ENCODE measurements at regions not wholly inside any gene's neighbourhood (a gene's known extent, or its start where the extent isn't known, plus 50 kb on each side); places are given as distances from the start of the nearest gene placed in this dataset.
A peak's percentile ranks its signal among the peaks of the same experiment; 100 is the strongest.

- no peak overlapping the region for H3K4me3 Mint-ChIP-seq
- no peaks in the 10 kb centered on the region for H3K27me3 Mint-ChIP-seq (ENCODE audit: low read depth)
- H3K27ac Mint-ChIP-seq = no peak overlapping the region
- no peak for ATAC-seq (replicated peaks in 1 of 2)
- no peak for DNase-seq
- H3K36me3 Mint-ChIP-seq (ENCODE audit: insufficient read depth in 2 of 2) = peaks cover 4 to 6% of the 10 kb centered on the region in 2 donors
- H3K4me1 Mint-ChIP-seq (ENCODE audit: low read depth) = no peaks in the 10 kb centered on the region
- H3K9me3 Mint-ChIP-seq = peaks cover 5 to 7% of the 10 kb centered on the region in 2 donors
Observed at GRCh38 chr12:127178463-127178862, 1088.5 kb upstream of the TMEM132C start.

- Mint-ChIP-seq H3K27me3 (ENCODE audit: low read depth) (no peaks in the 10 kb centered on the region), H3K4me3 (no peak overlapping the region), H3K4me1 (ENCODE audit: low read depth) (no peaks in the 10 kb centered on the region), H3K27ac (no peak overlapping the region), H3K9me3 (peaks cover 5 to 7% of the 10 kb centered on the region in 2 donors), H3K36me3 (ENCODE audit: insufficient read depth in 2 of 2) (peaks cover 4 to 6% of the 10 kb centered on the region in 2 donors)
- no peak for ATAC-seq (replicated peaks in 1 of 2)
- no peak for DNase-seq
Observed at GRCh38 chr12:127179176-127179575, 1087.8 kb upstream of the TMEM132C start.

DNA sequence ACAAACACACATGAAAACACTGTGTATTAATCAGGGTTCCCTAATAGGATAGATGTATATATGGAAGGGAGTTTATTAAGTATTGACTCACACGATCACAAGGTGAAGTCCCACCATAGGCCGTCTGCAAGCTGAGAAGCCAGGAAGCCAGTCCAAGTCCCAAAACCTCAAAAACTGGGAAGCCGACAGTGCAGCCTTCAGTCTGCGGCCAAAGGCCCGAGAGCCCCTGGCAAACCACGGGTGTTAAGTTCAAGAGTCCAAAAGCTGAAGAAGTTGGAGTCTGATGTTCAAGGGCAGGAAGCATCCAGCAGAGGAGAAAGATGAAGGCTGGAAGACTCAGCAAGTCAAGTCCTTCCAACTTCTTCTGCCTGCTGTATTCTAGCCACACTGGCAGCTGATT is 1085.0 kb upstream of the TMEM132C start:
- Mint-ChIP-seq H3K4me1 (ENCODE audit: low read depth) (no peaks in the 10 kb centered on the region), H3K27ac (no peak overlapping the region), H3K27me3 (ENCODE audit: low read depth) (no peaks in the 10 kb centered on the region), H3K4me3 (no peak overlapping the region), H3K36me3 (ENCODE audit: insufficient read depth in 2 of 2) (peaks cover 3 to 6% of the 10 kb centered on the region in 2 donors), H3K9me3 (peaks cover 5% of the 10 kb centered on the region in 2 donors)
- ATAC-seq (replicated peaks in 1 of 2) = no peak
- DNase-seq = no peak

DNA sequence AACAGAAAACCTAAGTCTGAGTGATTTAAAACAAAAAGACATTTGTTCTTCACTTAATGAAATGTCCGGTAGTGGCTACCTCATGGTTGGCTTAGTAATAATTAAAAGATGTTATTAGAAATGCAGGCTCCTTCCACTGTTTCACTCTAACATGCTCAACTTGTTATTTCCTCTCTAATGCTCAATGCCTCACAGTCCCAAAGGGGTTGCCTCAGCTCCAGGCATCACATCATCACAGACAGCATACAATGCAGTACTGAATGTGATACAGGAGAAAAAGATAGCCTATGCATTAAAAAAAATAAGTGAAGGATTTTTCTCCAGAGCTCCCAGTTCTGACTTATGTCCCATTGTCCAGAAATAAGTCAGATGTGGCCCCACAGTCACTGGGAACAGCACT is 1077.0 kb upstream of the TMEM132C start:
- H3K4me3 Mint-ChIP-seq = no peak overlapping the region
- peaks cover 2% of the 10 kb centered on the region in 2 donors for H3K9me3 Mint-ChIP-seq
- H3K27me3 Mint-ChIP-seq (ENCODE audit: low read depth) = no peaks in the 10 kb centered on the region
- H3K4me1 Mint-ChIP-seq (ENCODE audit: low read depth) = no peaks in the 10 kb centered on the region
- H3K36me3 Mint-ChIP-seq (ENCODE audit: insufficient read depth in 2 of 2) = no peaks in the 10 kb centered on the region
- ATAC-seq (replicated peaks in 1 of 2) (no peak), DNase-seq (no peak)
- H3K27ac Mint-ChIP-seq = no peak overlapping the region

- Mint-ChIP-seq H3K4me3 (no peak overlapping the region), H3K27me3 (ENCODE audit: low read depth) (no peaks in the 10 kb centered on the region), H3K36me3 (ENCODE audit: insufficient read depth in 2 of 2) (no peaks in the 10 kb centered on the region), H3K27ac (no peak overlapping the region), H3K4me1 (ENCODE audit: low read depth) (no peaks in the 10 kb centered on the region), H3K9me3 (peaks cover 2% of the 10 kb centered on the region in 2 donors)
- DNase-seq (no peak), ATAC-seq (replicated peaks in 1 of 2) (no peak)
Observed at GRCh38 chr12:127191129-127191528, 1075.8 kb upstream of the TMEM132C start.

- no peak overlapping the region for H3K27ac Mint-ChIP-seq
- H3K36me3 Mint-ChIP-seq (ENCODE audit: insufficient read depth in 2 of 2) = no peaks in the 10 kb centered on the region
- H3K4me3 Mint-ChIP-seq = no peak overlapping the region
- peaks cover 2 to 3% of the 10 kb centered on the region in 2 donors for H3K9me3 Mint-ChIP-seq
- no peak for ATAC-seq (replicated peaks in 1 of 2)
- DNase-seq = no peak
- no peaks in the 10 kb centered on the region for H3K27me3 Mint-ChIP-seq (ENCODE audit: low read depth)
- H3K4me1 Mint-ChIP-seq (ENCODE audit: low read depth) = no peaks in the 10 kb centered on the region
Observed at GRCh38 chr12:127192391-127192790, 1074.6 kb upstream of the TMEM132C start.

DNA sequence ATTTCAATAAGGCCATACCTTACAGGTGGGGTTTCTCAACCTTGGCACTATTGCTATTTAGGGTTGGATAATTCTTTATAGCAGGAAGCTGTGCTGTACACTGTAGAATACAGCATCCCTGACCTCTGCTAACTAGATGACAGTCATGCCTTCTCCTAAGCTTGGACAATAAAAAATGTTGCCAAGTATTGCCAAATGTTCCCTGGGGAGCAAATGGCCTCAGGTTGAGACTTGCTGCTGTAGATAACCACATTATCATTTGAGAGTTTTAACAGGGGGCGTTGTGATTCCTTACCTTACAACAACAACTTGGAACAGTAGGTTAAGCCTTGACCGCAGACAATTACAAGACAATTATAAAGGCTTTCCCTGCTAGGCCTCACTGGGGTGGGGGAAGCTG is 1073.6 kb upstream of the TMEM132C start:
- Mint-ChIP-seq H3K36me3 (ENCODE audit: insufficient read depth in 2 of 2) (no peaks in the 10 kb centered on the region), H3K27me3 (ENCODE audit: low read depth) (no peaks in the 10 kb centered on the region), H3K27ac (no peak overlapping the region), H3K4me1 (ENCODE audit: low read depth) (no peaks in the 10 kb centered on the region), H3K9me3 (peaks cover 2 to 6% of the 10 kb centered on the region in 2 donors), H3K4me3 (no peak overlapping the region)
- ATAC-seq (replicated peaks in 1 of 2) (no peak), DNase-seq (no peak)

- no peak overlapping the region for H3K4me3 Mint-ChIP-seq
- H3K27ac Mint-ChIP-seq = no peak overlapping the region
- DNase-seq (no peak), ATAC-seq (replicated peaks in 1 of 2) (no peak)
- H3K36me3 Mint-ChIP-seq (ENCODE audit: insufficient read depth in 2 of 2) = no peaks in the 10 kb centered on the region
- H3K4me1 Mint-ChIP-seq (ENCODE audit: low read depth) = no peaks in the 10 kb centered on the region
- no peaks in the 10 kb centered on the region for H3K27me3 Mint-ChIP-seq (ENCODE audit: low read depth)
- H3K9me3 Mint-ChIP-seq = peaks cover 2 to 9% of the 10 kb centered on the region in 2 donors
Observed at GRCh38 chr12:127194176-127194575, 1072.8 kb upstream of the TMEM132C start.

DNA sequence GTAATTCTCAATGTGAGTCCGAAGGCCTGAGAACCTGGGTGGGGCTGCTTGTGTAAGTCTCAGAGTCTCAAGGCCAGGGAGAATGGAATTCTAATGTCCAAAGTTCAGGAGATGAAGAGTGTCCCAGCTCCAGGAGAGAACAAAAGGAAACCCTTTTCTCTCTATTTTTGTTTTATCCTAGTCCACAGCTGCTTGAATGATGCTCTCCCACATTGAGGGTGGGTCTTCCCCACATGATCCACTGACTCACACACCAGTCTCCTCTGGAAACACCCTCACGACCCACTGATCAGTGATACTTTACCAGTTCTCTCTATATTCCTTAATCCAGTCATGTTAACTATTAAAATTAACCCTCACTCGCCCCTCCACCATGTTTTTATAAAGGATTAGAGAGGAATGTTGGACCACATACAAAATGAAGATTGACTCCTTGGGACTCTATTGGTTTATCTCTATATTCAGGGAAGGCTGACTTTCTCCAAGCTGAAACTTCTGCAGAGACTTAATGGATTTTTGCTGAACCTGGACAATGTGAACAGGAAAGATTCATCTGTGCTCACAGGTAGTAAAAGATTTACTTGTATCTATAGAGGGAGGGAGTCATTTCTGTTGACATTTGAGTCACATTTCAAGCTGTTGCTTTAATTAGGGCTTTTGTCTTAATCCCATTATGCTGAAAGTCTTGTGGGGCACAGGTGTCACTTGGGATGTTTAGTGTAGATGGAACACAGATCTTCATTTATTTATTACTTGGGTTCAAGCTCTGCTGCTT is 1061.0 kb upstream of the TMEM132C start:
- H3K27me3 Mint-ChIP-seq (ENCODE audit: low read depth) = no peaks in the 10 kb centered on the region
- H3K9me3 Mint-ChIP-seq = no peaks in the 10 kb centered on the region
- no peaks in the 10 kb centered on the region for H3K4me1 Mint-ChIP-seq (ENCODE audit: low read depth)
- H3K36me3 Mint-ChIP-seq (ENCODE audit: insufficient read depth in 2 of 2) = no peaks in the 10 kb centered on the region
- no peak overlapping the region for H3K4me3 Mint-ChIP-seq
- DNase-seq (no peak), ATAC-seq (replicated peaks in 1 of 2) (no peak)
- H3K27ac Mint-ChIP-seq = no peak overlapping the region

- H3K9me3 Mint-ChIP-seq = peaks cover 1 to 2% of the 10 kb centered on the region in 2 donors
- H3K27me3 Mint-ChIP-seq (ENCODE audit: low read depth) = no peaks in the 10 kb centered on the region
- no peaks in the 10 kb centered on the region for H3K36me3 Mint-ChIP-seq (ENCODE audit: insufficient read depth in 2 of 2)
- H3K4me1 Mint-ChIP-seq (ENCODE audit: low read depth) = no peaks in the 10 kb centered on the region
- DNase-seq (no peak), ATAC-seq (replicated peaks in 1 of 2) (no peak)
- no peak overlapping the region for H3K27ac Mint-ChIP-seq
- H3K4me3 Mint-ChIP-seq = no peak overlapping the region
Observed at GRCh38 chr12:127209318-127209717, 1057.7 kb upstream of the TMEM132C start.

DNA sequence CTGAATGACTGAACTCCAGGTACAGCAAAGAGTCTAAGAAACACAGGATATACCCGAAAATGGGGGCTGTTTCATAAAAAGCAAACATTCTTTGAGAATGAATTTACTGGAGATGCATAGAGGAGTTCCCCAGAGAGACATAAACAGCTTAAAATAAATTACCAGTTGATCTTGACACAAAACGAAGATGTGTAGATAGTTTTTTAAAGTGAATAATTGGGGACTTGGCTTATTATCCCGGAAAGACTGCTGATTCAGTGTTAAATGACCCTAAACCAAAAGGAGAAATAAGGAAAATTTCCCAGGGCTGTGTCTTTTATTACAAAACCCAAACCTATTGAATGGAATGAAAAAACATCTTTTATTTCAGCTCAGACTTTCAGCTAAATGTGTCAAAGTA is 1052.8 kb upstream of the TMEM132C start:
- no peaks in the 10 kb centered on the region for H3K27me3 Mint-ChIP-seq (ENCODE audit: low read depth)
- H3K27ac Mint-ChIP-seq = no peak overlapping the region
- DNase-seq (no peak), ATAC-seq (replicated peaks in 1 of 2) (no peak)
- no peaks in the 10 kb centered on the region for H3K4me1 Mint-ChIP-seq (ENCODE audit: low read depth)
- no peaks in the 10 kb centered on the region for H3K36me3 Mint-ChIP-seq (ENCODE audit: insufficient read depth in 2 of 2)
- H3K9me3 Mint-ChIP-seq = peaks cover 1 to 3% of the 10 kb centered on the region in 2 donors
- H3K4me3 Mint-ChIP-seq = no peak overlapping the region

- no peak for ATAC-seq (replicated peaks in 1 of 2)
- no peak for DNase-seq
- H3K27me3 Mint-ChIP-seq (ENCODE audit: low read depth) = no peaks in the 10 kb centered on the region
Observed at GRCh38 chr12:127223011-127223410, 1044.0 kb upstream of the TMEM132C start.

DNA sequence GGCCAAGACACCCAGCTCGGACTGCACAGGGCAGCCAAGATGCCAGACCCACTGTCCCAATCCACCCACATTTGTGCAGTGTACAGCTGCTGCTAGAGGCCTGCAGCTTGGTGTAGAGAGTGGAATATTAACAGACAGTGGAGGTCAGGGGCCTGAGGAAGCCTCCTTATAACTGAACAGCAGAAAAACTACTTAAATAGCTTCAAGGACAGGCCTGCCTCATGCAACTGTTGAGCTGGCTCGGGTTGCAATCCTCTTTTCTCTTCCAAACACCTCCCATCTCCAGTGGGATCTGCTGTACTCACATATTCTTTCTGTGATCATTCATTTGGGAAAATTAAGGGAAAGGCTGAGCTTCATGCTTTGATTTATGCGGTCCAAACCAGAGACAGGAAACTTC is 1043.2 kb upstream of the TMEM132C start:
- Mint-ChIP-seq H3K36me3 (ENCODE audit: insufficient read depth in 2 of 2) (no peaks in the 10 kb centered on the region), H3K9me3 (peaks cover 0 to 1% of the 10 kb centered on the region in 2 donors), H3K27ac (no peak overlapping the region), H3K4me3 (no peak overlapping the region), H3K4me1 (ENCODE audit: low read depth) (no peaks in the 10 kb centered on the region), H3K27me3 (ENCODE audit: low read depth) (no peaks in the 10 kb centered on the region)
- ATAC-seq (replicated peaks in 1 of 2) = no peak
- DNase-seq = no peak

More at GRCh38 chr12:127223011-127223410, 1044.0 kb upstream of the TMEM132C start:
- Mint-ChIP-seq H3K36me3 (ENCODE audit: insufficient read depth in 2 of 2) (no peaks in the 10 kb centered on the region), H3K27ac (no peak overlapping the region), H3K4me3 (no peak overlapping the region), H3K4me1 (ENCODE audit: low read depth) (no peaks in the 10 kb centered on the region), H3K9me3 (peaks cover 0 to 1% of the 10 kb centered on the region in 2 donors)

GRCh38 chr12:127230843-127231260 is 1036.1 kb upstream of the TMEM132C start:
- Mint-ChIP-seq H3K4me3 (no peak overlapping the region), H3K27me3 (ENCODE audit: low read depth) (no peaks in the 10 kb centered on the region), H3K27ac (no peak overlapping the region), H3K9me3 (peaks cover 0 to 2% of the 10 kb centered on the region in 2 donors), H3K36me3 (ENCODE audit: insufficient read depth in 2 of 2) (no peaks in the 10 kb centered on the region), H3K4me1 (ENCODE audit: low read depth) (no peaks in the 10 kb centered on the region)
- peak in 1 of 2 donors; percentile 1 for DNase-seq
- ATAC-seq (replicated peaks in 1 of 2) = peak in 1 of 2 donors; percentile 60
